CD14-positive monocyte (primary cell): ENCODE measurements at regions not wholly inside any gene's neighbourhood (a gene's known extent, or its start where the extent isn't known, plus 50 kb on each side); places are given as distances from the start of the nearest gene placed in this dataset.

ENCODE experiments used
- DNase-seq, 3 donors: peaks; one replicate each; pipeline ENCODE4 v3.0.0-alpha.2; 2011 to 2022
- H2AFZ ChIP-seq: 2 replicates; pipeline ENCODE4 v1.6.0; 2012; ENCODE audit warnings: mild to moderate bottlenecking, low read depth, low read length, inconsistent platforms; ENCODE audit not compliant: insufficient read depth, poor library complexity, severe bottlenecking
- H3K27ac ChIP-seq, 2 donors: 1 replicate in 1 of 2; 2 replicates in 1 of 2; pipeline ENCODE4 v1.5.1; 2012 to 2013; ENCODE audit warnings: low read length in 2 of 2, control low read depth in 1 of 2, inconsistent platforms in 1 of 2, low read depth in 1 of 2, mild to moderate bottlenecking in 1 of 2
- H3K27me3 ChIP-seq, 2 donors: one replicate each; pipeline versions ENCODE4 v1.6.0 to v1.6.1; 2011 to 2013; ENCODE audit warnings: low read length in 2 of 2; ENCODE audit not compliant: control insufficient read depth in 2 of 2, insufficient read depth in 2 of 2
- H3K36me3 ChIP-seq, 2 donors: replicated peaks in 1 of 2; 1 replicate in 1 of 2; 2 replicates in 1 of 2; pipeline versions ENCODE4 v1.5.1 to v1.6.1; 2012 to 2013; ENCODE audit warnings: low read length in 2 of 2, control low read depth in 1 of 2, inconsistent platforms in 1 of 2, mild to moderate bottlenecking in 1 of 2; ENCODE audit not compliant: insufficient read depth in 2 of 2, control insufficient read depth in 1 of 2
- H3K4me1 ChIP-seq, 2 donors: 1 replicate in 1 of 2; 2 replicates in 1 of 2; pipeline versions ENCODE4 v1.5.1 to v1.6.1; 2012 to 2013; ENCODE audit warnings: low read length in 2 of 2, control low read depth in 1 of 2, inconsistent platforms in 1 of 2, mild to moderate bottlenecking in 1 of 2, moderate library complexity in 1 of 2; ENCODE audit not compliant: insufficient read depth in 2 of 2, control insufficient read depth in 1 of 2
- H3K4me2 ChIP-seq: replicated peaks from 2 replicates; pipeline ENCODE3; 2012; ENCODE audit warnings: low read length, moderate library complexity, mild to moderate bottlenecking; ENCODE audit not compliant: poor library complexity, severe bottlenecking; ENCODE audit errors: extremely low read depth
- H3K4me3 ChIP-seq, 3 experiments: fragments of 200-600 bp in 1 of 3; sonication (generic) in 1 of 3; replicated peaks in 1 of 3; 1 replicate in 2 of 3; 2 replicates in 1 of 3; pipeline ENCODE4 v1.5.1; 2011 to 2013; ENCODE audit warnings: low read length in 3 of 3, mild to moderate bottlenecking in 3 of 3, control low read depth in 2 of 3, low read depth in 2 of 3, inconsistent platforms in 1 of 3, moderate library complexity in 1 of 3
- H3K79me2 ChIP-seq: 2 replicates; pipeline ENCODE4 v1.6.0; 2012; ENCODE audit warnings: mild to moderate bottlenecking, control low read depth, inconsistent platforms, low read length, moderate library complexity; ENCODE audit not compliant: insufficient read depth
- H3K9ac ChIP-seq: 2 replicates; pipeline ENCODE4 v1.6.0; 2017; ENCODE audit warnings: low read length, mild to moderate bottlenecking; ENCODE audit not compliant: insufficient read depth, poor library complexity, severe bottlenecking
- H3K9me3 ChIP-seq, 2 donors: replicated peaks in 1 of 2; 1 replicate in 1 of 2; 2 replicates in 1 of 2; pipeline versions ENCODE4 v1.5.1 to v1.6.1; 2012 to 2013; ENCODE audit warnings: low read length in 2 of 2, control low read depth in 1 of 2; ENCODE audit not compliant: control insufficient read depth in 1 of 2, insufficient read depth in 1 of 2
- H4K20me1 ChIP-seq: 2 replicates; pipeline ENCODE4 v1.6.0; 2012; ENCODE audit warnings: mild to moderate bottlenecking, low read length, control low read depth, moderate library complexity; ENCODE audit not compliant: insufficient read depth
- H3K27ac Mint-ChIP-seq, 7 donors: one replicate each; pipeline ENCODE4 v1.8.0; 2020; ENCODE audit warnings: mild to moderate bottlenecking in 7 of 7, mixed read lengths in 7 of 7, moderate library complexity in 6 of 7, inconsistent platforms in 2 of 7
- H3K27me3 Mint-ChIP-seq, 3 donors: one replicate each; pipeline ENCODE4 v1.8.0; 2021 to 2022; ENCODE audit warnings: low read depth in 3 of 3, mild to moderate bottlenecking in 3 of 3, mixed read lengths in 3 of 3, moderate library complexity in 3 of 3, inconsistent platforms in 1 of 3
- H3K36me3 Mint-ChIP-seq, 2 donors: one replicate each; pipeline ENCODE4 v1.8.0; 2020; ENCODE audit warnings: mixed read lengths in 2 of 2, inconsistent platforms in 1 of 2, mild to moderate bottlenecking in 1 of 2
- H3K4me1 Mint-ChIP-seq: one replicate; pipeline ENCODE4 v1.8.0; 2020; ENCODE audit warnings: mild to moderate bottlenecking, mixed read lengths
- H3K4me3 Mint-ChIP-seq, 2 donors: one replicate each; pipeline ENCODE4 v1.8.0; 2020; ENCODE audit warnings: mild to moderate bottlenecking in 2 of 2, mixed read lengths in 2 of 2, moderate library complexity in 1 of 2
- H3K9me3 Mint-ChIP-seq, 7 donors: one replicate each; pipeline ENCODE4 v1.8.0; 2020 to 2022; ENCODE audit warnings: mixed read lengths in 7 of 7, mild to moderate bottlenecking in 6 of 7, moderate library complexity in 6 of 7, inconsistent platforms in 2 of 7
- CTCF ChIP-seq: fragments of 200-600 bp; IDR thresholded peaks from one replicate; pipeline ENCODE4 v1.8.0; 2022; ENCODE audit warnings: antibody characterized with exemption, mild to moderate bottlenecking
- WGBS: methylation state at CpG from one replicate; pipeline ENCODE4 v1.1.5; 2013; ENCODE audit warnings: missing lambda C conversion rate; ENCODE audit not compliant: insufficient coverage; 5-methylcytosine and 5-hydroxymethylcytosine counted together
- intact Hi-C, 2 donors: fragments of 100-400 bp; cut with micrococcal nuclease; formaldehyde crosslinking; loops; one replicate each; pipeline versions ENCODE4 v1.15.0 to v1.15.1; 2023

DNA sequence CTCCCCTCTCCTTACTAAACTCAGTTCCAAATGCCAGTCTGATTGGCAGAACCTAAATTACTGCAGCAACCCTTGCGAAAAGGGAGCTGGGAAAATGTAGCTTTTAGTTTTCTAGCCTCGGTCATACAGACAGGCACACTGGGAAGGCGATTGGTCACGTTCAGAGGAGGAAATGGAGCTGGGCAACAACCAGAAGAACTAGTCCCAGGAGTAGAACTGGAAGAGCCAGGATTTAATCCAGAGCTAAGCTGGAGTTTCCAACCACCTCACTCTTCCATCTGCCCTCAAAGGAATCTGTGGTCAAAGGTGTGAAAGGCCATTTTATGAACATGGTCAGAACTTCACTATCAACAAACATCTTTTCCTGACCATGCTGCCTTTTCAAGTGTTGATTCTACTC is 155.7 kb upstream of the ARHGAP20 start:
- Mint-ChIP-seq H3K4me3 (no peak overlapping the region), H3K27me3 (no peaks in the 10 kb centered on the region), H3K4me1 (peaks cover 4% of the 10 kb centered on the region), H3K9me3 (peaks cover 0 to 1% (median 0%) of the 10 kb centered on the region in 7 donors), H3K36me3 (no peaks in the 10 kb centered on the region), H3K27ac (no peak overlapping the region)
- Histone ChIP-seq H3K4me1 (no peaks in the 10 kb centered on the region), H4K20me1 (no peaks in the 10 kb centered on the region), H3K9ac (no peak overlapping the region), H2AFZ (no peak overlapping the region), H3K9me3 (no peaks in the 10 kb centered on the region), H3K27me3 (no peaks in the 10 kb centered on the region), H3K4me2 (no peak overlapping the region), H3K36me3 (no peaks in the 10 kb centered on the region), H3K4me3 (no peak overlapping the region), H3K79me2 (no peaks in the 10 kb centered on the region), H3K27ac (no peak overlapping the region)
- TF ChIP-seq CTCF = no peak
- 90% methylated on average over 4 of the region's 4 CpGs for WGBS
- intact Hi-C loops = no loop called here
- DNase-seq = no peak

- H3K27ac ChIP-seq = no peak overlapping the region
- no peak overlapping the region for H3K27ac Mint-ChIP-seq
- H3K36me3 Mint-ChIP-seq = no peaks in the 10 kb centered on the region
- WGBS = 91% methylated on average over 4 of the region's 4 CpGs
- no peak overlapping the region for H3K4me2 ChIP-seq
- no peaks in the 10 kb centered on the region for H3K9me3 ChIP-seq
- H4K20me1 ChIP-seq = no peaks in the 10 kb centered on the region
- no peak for DNase-seq
- H2AFZ ChIP-seq = no peak overlapping the region
- H3K4me1 ChIP-seq = no peaks in the 10 kb centered on the region
- H3K36me3 ChIP-seq = no peaks in the 10 kb centered on the region
- TF ChIP-seq CTCF = no peak
- no peaks in the 10 kb centered on the region for H3K27me3 ChIP-seq
- peaks cover 0 to 1% (median 0%) of the 10 kb centered on the region in 7 donors for H3K9me3 Mint-ChIP-seq
- H3K27me3 Mint-ChIP-seq = no peaks in the 10 kb centered on the region
- H3K4me3 ChIP-seq = no peak overlapping the region
- intact Hi-C loops = no loop called here
- no peaks in the 10 kb centered on the region for H3K4me1 Mint-ChIP-seq
- no peak overlapping the region for H3K9ac ChIP-seq
- no peak overlapping the region for H3K4me3 Mint-ChIP-seq
- no peaks in the 10 kb centered on the region for H3K79me2 ChIP-seq
Observed at GRCh38 chr11:110866081-110866480, 153.8 kb upstream of the ARHGAP20 start.
